ENCODE measurements at regions not wholly inside any gene's neighbourhood (a gene's known extent, or its start where the extent isn't known, plus 50 kb on each side); places are given as distances from the start of the nearest gene placed in this dataset.
"Not testable (repeated sequence)": the region's sequence is repeated elsewhere in the genome, so short reads cannot be mapped to it uniquely, and the experiment has no call there.

GRCh38 chr3:17861476-17861875, 119.0 kb upstream of the TBC1D5 start:
- DNase-seq: no peak

- DNase-seq: not testable (repeated sequence)
Observed at GRCh38 chr3:17860840-17861471, 118.5 kb upstream of the TBC1D5 start.

- DNase-seq: no peak
Observed at GRCh38 chr3:17852217-17852616, 109.8 kb upstream of the TBC1D5 start.

- no peak for DNase-seq
Observed at GRCh38 chr3:17850448-17850847, 108.0 kb upstream of the TBC1D5 start.

- DNase-seq: no peak
Observed at GRCh38 chr3:17848102-17848501, 105.7 kb upstream of the TBC1D5 start.

- DNase-seq: no peak
Observed at GRCh38 chr3:17847156-17847555, 104.7 kb upstream of the TBC1D5 start.

GRCh38 chr3:17846466-17846865, 104.0 kb upstream of the TBC1D5 start:
- DNase-seq: no peak

GRCh38 chr3:17845026-17845812, 102.8 kb upstream of the TBC1D5 start:
- DNase-seq: no peak

- no peak for DNase-seq
Observed at GRCh38 chr3:17844236-17844635, 101.8 kb upstream of the TBC1D5 start.

- peak; percentile 52 for DNase-seq
Observed at GRCh38 chr3:17841190-17841828, 98.9 kb upstream of the TBC1D5 start.

- no peak for DNase-seq
Observed at GRCh38 chr3:17840651-17841050, 98.2 kb upstream of the TBC1D5 start.

GRCh38 chr3:17840126-17840525, 97.7 kb upstream of the TBC1D5 start:
- no peak for DNase-seq

- DNase-seq: no peak
Observed at GRCh38 chr3:17836919-17837318, 94.5 kb upstream of the TBC1D5 start.

GRCh38 chr3:17836092-17836491, 93.7 kb upstream of the TBC1D5 start:
- DNase-seq: no peak

GRCh38 chr3:17833786-17834559, 91.5 kb upstream of the TBC1D5 start:
- no peak for DNase-seq

- DNase-seq: no peak
Observed at GRCh38 chr3:17832016-17832415, 89.6 kb upstream of the TBC1D5 start.

GRCh38 chr3:17831366-17831765, 88.9 kb upstream of the TBC1D5 start:
- no peak for DNase-seq

- DNase-seq: no peak
Observed at GRCh38 chr3:17830788-17831187, 88.4 kb upstream of the TBC1D5 start.

GRCh38 chr3:17828388-17828787, 86.0 kb upstream of the TBC1D5 start:
- DNase-seq: no peak

- DNase-seq: no peak
Observed at GRCh38 chr3:17825298-17825697, 82.9 kb upstream of the TBC1D5 start.

- DNase-seq: no peak
Observed at GRCh38 chr3:17823816-17824215, 81.4 kb upstream of the TBC1D5 start.

GRCh38 chr3:17823036-17823435, 80.6 kb upstream of the TBC1D5 start:
- DNase-seq: no peak

GRCh38 chr3:17820704-17821103, 78.3 kb upstream of the TBC1D5 start:
- no peak for DNase-seq
